ENCODE measurements at regions not wholly inside any gene's neighbourhood (a gene's known extent, or its start where the extent isn't known, plus 50 kb on each side); places are given as distances from the start of the nearest gene placed in this dataset.
"Not testable (repeated sequence)": the region's sequence is repeated elsewhere in the genome, so short reads cannot be mapped to it uniquely, and the experiment has no call there.

- DNase-seq (ENCODE audit: low read depth in 2 of 3, low spot score in 2 of 3): no peak
Measured at GRCh38 chr18:8882632-8883408, 177.5 kb downstream of the MTCL1 start.

- DNase-seq (ENCODE audit: low read depth in 2 of 3, low spot score in 2 of 3): no peak
Measured at GRCh38 chr18:8883409-8883668, 178.0 kb downstream of the MTCL1 start.

- not testable (repeated sequence) for DNase-seq (ENCODE audit: low read depth in 2 of 3, low spot score in 2 of 3)
Measured at GRCh38 chr18:8887877-8888276, 182.5 kb downstream of the MTCL1 start.

- no peak for DNase-seq (ENCODE audit: low read depth in 2 of 3, low spot score in 2 of 3)
Measured at GRCh38 chr18:8889489-8889888, 184.1 kb downstream of the MTCL1 start.

- not testable (repeated sequence) for DNase-seq (ENCODE audit: low read depth in 2 of 3, low spot score in 2 of 3)
Measured at GRCh38 chr18:8890503-8890902, 185.1 kb downstream of the MTCL1 start.

GRCh38 chr18:8890957-8891464 lies 185.7 kb downstream of the MTCL1 start:
- DNase-seq (ENCODE audit: low read depth in 2 of 3, low spot score in 2 of 3): no peak

- DNase-seq (ENCODE audit: low read depth in 2 of 3, low spot score in 2 of 3): no peak
Measured at GRCh38 chr18:8893221-8893620, 187.9 kb downstream of the MTCL1 start.

GRCh38 chr18:8893628-8894231 lies 188.4 kb downstream of the MTCL1 start:
- no peak for DNase-seq (ENCODE audit: low read depth in 2 of 3, low spot score in 2 of 3)

GRCh38 chr18:8894823-8895222 lies 189.5 kb downstream of the MTCL1 start:
- no peak for DNase-seq (ENCODE audit: low read depth in 2 of 3, low spot score in 2 of 3)

- no peak for DNase-seq (ENCODE audit: low read depth in 2 of 3, low spot score in 2 of 3)
Measured at GRCh38 chr18:8895341-8895740, 190.0 kb downstream of the MTCL1 start.

GRCh38 chr18:8895987-8896619 lies 190.7 kb downstream of the MTCL1 start:
- no peak for DNase-seq (ENCODE audit: low read depth in 2 of 3, low spot score in 2 of 3)

GRCh38 chr18:8899000-8899399 lies 193.6 kb downstream of the MTCL1 start:
- DNase-seq (ENCODE audit: low read depth in 2 of 3, low spot score in 2 of 3): no peak

GRCh38 chr18:8900552-8900951 lies 195.2 kb downstream of the MTCL1 start:
- no peak for DNase-seq (ENCODE audit: low read depth in 2 of 3, low spot score in 2 of 3)

- DNase-seq (ENCODE audit: low read depth in 2 of 3, low spot score in 2 of 3): no peak
Measured at GRCh38 chr18:8901019-8901418, 195.7 kb downstream of the MTCL1 start.

- DNase-seq (ENCODE audit: low read depth in 2 of 3, low spot score in 2 of 3): no peak
Measured at GRCh38 chr18:8904316-8904715, 198.2 kb upstream of the NDUFV2 start.

- DNase-seq (ENCODE audit: low read depth in 2 of 3, low spot score in 2 of 3): no peak
Measured at GRCh38 chr18:8908792-8909510, 193.5 kb upstream of the NDUFV2 start.

- DNase-seq (ENCODE audit: low read depth in 2 of 3, low spot score in 2 of 3): no peak
Measured at GRCh38 chr18:8910186-8910822, 192.2 kb upstream of the NDUFV2 start.

- no peak for DNase-seq (ENCODE audit: low read depth in 2 of 3, low spot score in 2 of 3)
Measured at GRCh38 chr18:8910843-8911242, 191.7 kb upstream of the NDUFV2 start.

GRCh38 chr18:8911408-8912340 lies 190.8 kb upstream of the NDUFV2 start:
- DNase-seq (ENCODE audit: low read depth in 2 of 3, low spot score in 2 of 3): no peak

Data from activated CD8-positive, alpha-beta memory T cell treated with anti-CD3 and anti-CD28 coated beads for 48 hours (primary cell).